Stimulated activated CD4-positive, alpha-beta T cell treated with anti-CD3 and anti-CD28 coated beads, TNF-alpha, amount 100 ng/mL, for 48 hours (primary cell): ENCODE measurements at regions not wholly inside any gene's neighbourhood (a gene's known extent, or its start where the extent isn't known, plus 50 kb on each side); places are given as distances from the start of the nearest gene placed in this dataset.
"Not testable (repeated sequence)": the region's sequence is repeated elsewhere in the genome, so short reads cannot be mapped to it uniquely, and the experiment has no call there.

Experiments used
- DNase-seq, 3 donors: peaks; one replicate each; pipeline ENCODE4 v3.0.0-alpha.2; 2020; ENCODE audit warnings: low read depth in 3 of 3

- DNase-seq: no peak
These were observed 555.2 kb upstream of the MIR17HG start for GRCh38 chr13:90792335-90792734.

- DNase-seq: no peak
These were observed 554.1 kb upstream of the MIR17HG start for GRCh38 chr13:90793261-90793820.

- DNase-seq: no peak
These were observed 551.0 kb upstream of the MIR17HG start for GRCh38 chr13:90796474-90796873.

- DNase-seq: no peak
These were observed 550.2 kb upstream of the MIR17HG start for GRCh38 chr13:90797335-90797734.

GRCh38 chr13:90798381-90798780 is 549.1 kb upstream of the MIR17HG start:
- no peak for DNase-seq

- DNase-seq: no peak
These were observed 547.3 kb upstream of the MIR17HG start for GRCh38 chr13:90800082-90800746.

- DNase-seq: no peak
These were observed 545.9 kb upstream of the MIR17HG start for GRCh38 chr13:90801621-90802020.

- DNase-seq: no peak
These were observed 544.3 kb upstream of the MIR17HG start for GRCh38 chr13:90803210-90803609.

- no peak for DNase-seq
These were observed 541.4 kb upstream of the MIR17HG start for GRCh38 chr13:90806016-90806615.

- DNase-seq: no peak
These were observed 540.6 kb upstream of the MIR17HG start for GRCh38 chr13:90806892-90807291.

- no peak for DNase-seq
These were observed 538.6 kb upstream of the MIR17HG start for GRCh38 chr13:90808838-90809237.

GRCh38 chr13:90824032-90824431 is 523.5 kb upstream of the MIR17HG start:
- DNase-seq: no peak

GRCh38 chr13:90826688-90827087 is 520.8 kb upstream of the MIR17HG start:
- DNase-seq: no peak

- DNase-seq: no peak
These were observed 516.7 kb upstream of the MIR17HG start for GRCh38 chr13:90830782-90831181.

GRCh38 chr13:90833951-90834350 is 513.5 kb upstream of the MIR17HG start:
- no peak for DNase-seq

- DNase-seq: no peak
These were observed 512.8 kb upstream of the MIR17HG start for GRCh38 chr13:90834700-90835099.

GRCh38 chr13:90835826-90836225 is 511.7 kb upstream of the MIR17HG start:
- no peak for DNase-seq

GRCh38 chr13:90838317-90838960 is 509.0 kb upstream of the MIR17HG start:
- no peak for DNase-seq

GRCh38 chr13:90839061-90839460 is 508.4 kb upstream of the MIR17HG start:
- DNase-seq: no peak

GRCh38 chr13:90846936-90847335 is 500.6 kb upstream of the MIR17HG start:
- no peak for DNase-seq

GRCh38 chr13:90853666-90854065 is 493.8 kb upstream of the MIR17HG start:
- not testable (repeated sequence) for DNase-seq

GRCh38 chr13:90857921-90858320 is 489.6 kb upstream of the MIR17HG start:
- DNase-seq: no peak

GRCh38 chr13:90866006-90866405 is 481.5 kb upstream of the MIR17HG start:
- no peak for DNase-seq
